ENCODE measurements at regions not wholly inside any gene's neighbourhood (a gene's known extent, or its start where the extent isn't known, plus 50 kb on each side); places are given as distances from the start of the nearest gene placed in this dataset.

GRCh38 chr4:112093636-112094202 is 51.5 kb upstream of the FAM241A start:
- Histone ChIP-seq H3K4me1 (no peaks in the 10 kb centered on the region), H3K36me3 (no peaks in the 10 kb centered on the region), H3K27ac (no peak overlapping the region), H3K4me3 (no peak overlapping the region), H3K9me3 (no peaks in the 10 kb centered on the region), H3K27me3 (no peaks in the 10 kb centered on the region)
- WGBS, 2 donors = 75 to 83% methylated on average over 3 of the region's 3 CpGs
- FAIRE-seq = no peak
- intact Hi-C loops (cut with DNase I) = no loop called here
- ATAC-seq = no peak
- no peak for DNase-seq
- no peak for TF ChIP-seq CTCF (IDR thresholded peaks at IDR 0.05)

GRCh38 chr4:112094330-112094729 is 50.9 kb upstream of the FAM241A start:
- intact Hi-C loops (cut with DNase I) = no loop called here
- Histone ChIP-seq H3K36me3 (no peaks in the 10 kb centered on the region), H3K27ac (no peak overlapping the region), H3K4me1 (no peaks in the 10 kb centered on the region), H3K27me3 (no peaks in the 10 kb centered on the region), H3K9me3 (no peaks in the 10 kb centered on the region), H3K4me3 (no peak overlapping the region)
- ATAC-seq (no peak), FAIRE-seq (no peak), DNase-seq (no peak)
- no peak for TF ChIP-seq CTCF (IDR thresholded peaks at IDR 0.05)
- WGBS, 2 donors = 42 to 44% methylated on average over 1 of the region's 1 CpG

Small RNA genes lying in the stretch of these regions (microRNA-seq; reads per million reads assigned to microRNA genes)
- 0 reads per million in 2 donors for gene MIR297
